ENCODE measurements at regions not wholly inside any gene's neighbourhood (a gene's known extent, or its start where the extent isn't known, plus 50 kb on each side); places are given as distances from the start of the nearest gene placed in this dataset.
A peak's percentile ranks its signal among the peaks of the same experiment; 100 is the strongest.

DNA sequence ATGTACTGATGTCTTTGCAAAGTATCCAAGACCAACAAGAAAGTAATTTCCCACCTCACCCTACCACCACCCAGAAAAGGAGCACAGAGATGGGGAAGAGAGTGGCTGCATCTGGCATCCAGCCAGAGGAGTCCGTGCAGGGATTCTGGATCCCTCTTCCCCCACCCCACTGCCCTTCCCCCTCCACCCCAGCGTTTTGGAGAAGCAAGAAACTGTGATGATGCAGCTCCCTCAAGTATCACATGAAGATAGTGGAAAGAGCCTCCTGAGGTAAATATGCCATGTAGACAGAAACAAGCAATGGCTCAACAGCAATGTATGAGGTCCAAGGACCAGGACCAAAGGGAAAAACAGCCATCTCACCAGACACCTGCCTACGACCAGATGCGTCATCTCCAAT, 153.8 kb downstream of the DEPDC1B start:
- intact Hi-C loops (cut with DNase I) = no loop called here
- peak; percentile 21 for DNase-seq

DNA sequence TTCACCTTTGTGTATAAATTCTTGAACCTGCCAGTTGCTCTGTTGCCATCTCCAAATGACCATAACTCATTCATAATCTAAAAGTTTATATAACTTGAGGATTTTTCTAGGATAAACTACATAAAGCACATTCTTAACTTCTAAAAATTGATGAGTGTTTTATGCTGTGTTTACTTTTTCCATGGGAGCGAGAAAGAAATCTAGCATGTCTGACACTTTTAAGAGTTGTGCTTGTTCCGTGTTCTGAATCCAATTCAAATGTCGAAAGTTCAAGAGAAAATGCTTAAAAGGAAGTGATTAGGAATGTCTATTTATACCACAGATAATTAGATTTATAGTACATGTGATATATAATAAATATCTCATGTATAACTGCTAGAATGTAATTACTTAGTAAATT, 154.4 kb downstream of the DEPDC1B start:
- no peak overlapping the region for H3K4me3 ChIP-seq
- no peak for DNase-seq
- intact Hi-C loops (cut with DNase I) = no loop called here
- TF ChIP-seq, protein P1, sequence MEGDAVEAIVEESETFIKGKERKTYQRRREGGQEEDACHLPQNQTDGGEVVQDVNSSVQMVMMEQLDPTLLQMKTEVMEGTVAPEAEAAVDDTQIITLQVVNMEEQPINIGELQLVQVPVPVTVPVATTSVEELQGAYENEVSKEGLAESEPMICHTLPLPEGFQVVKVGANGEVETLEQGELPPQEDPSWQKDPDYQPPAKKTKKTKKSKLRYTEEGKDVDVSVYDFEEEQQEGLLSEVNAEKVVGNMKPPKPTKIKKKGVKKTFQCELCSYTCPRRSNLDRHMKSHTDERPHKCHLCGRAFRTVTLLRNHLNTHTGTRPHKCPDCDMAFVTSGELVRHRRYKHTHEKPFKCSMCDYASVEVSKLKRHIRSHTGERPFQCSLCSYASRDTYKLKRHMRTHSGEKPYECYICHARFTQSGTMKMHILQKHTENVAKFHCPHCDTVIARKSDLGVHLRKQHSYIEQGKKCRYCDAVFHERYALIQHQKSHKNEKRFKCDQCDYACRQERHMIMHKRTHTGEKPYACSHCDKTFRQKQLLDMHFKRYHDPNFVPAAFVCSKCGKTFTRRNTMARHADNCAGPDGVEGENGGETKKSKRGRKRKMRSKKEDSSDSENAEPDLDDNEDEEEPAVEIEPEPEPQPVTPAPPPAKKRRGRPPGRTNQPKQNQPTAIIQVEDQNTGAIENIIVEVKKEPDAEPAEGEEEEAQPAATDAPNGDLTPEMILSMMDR (IDR thresholded peaks at IDR 0.05) = no peak
- H3K27me3 ChIP-seq = no peaks in the 10 kb centered on the region
- H3K9me3 ChIP-seq = no peaks in the 10 kb centered on the region
- H3K27ac ChIP-seq = no peak overlapping the region
- H3K4me1 ChIP-seq = no peaks in the 10 kb centered on the region
- H3K36me3 ChIP-seq = no peaks in the 10 kb centered on the region
- no peak overlapping the region for H3K9ac ChIP-seq (ENCODE audit: low read depth in 2 of 2, low read length in 2 of 2)

More for the DNA sequence above, 153.8 kb downstream of the DEPDC1B start:
- Histone ChIP-seq H3K4me1 (no peaks in the 10 kb centered on the region), H3K9me3 (no peaks in the 10 kb centered on the region), H3K27me3 (no peaks in the 10 kb centered on the region), H3K9ac (ENCODE audit: low read depth in 2 of 2, low read length in 2 of 2) (no peak overlapping the region), H3K36me3 (no peaks in the 10 kb centered on the region), H3K4me3 (no peak overlapping the region), H3K27ac (no peak overlapping the region)
- TF ChIP-seq, protein P1 (IDR thresholded peaks at IDR 0.05) = no peak

DNA sequence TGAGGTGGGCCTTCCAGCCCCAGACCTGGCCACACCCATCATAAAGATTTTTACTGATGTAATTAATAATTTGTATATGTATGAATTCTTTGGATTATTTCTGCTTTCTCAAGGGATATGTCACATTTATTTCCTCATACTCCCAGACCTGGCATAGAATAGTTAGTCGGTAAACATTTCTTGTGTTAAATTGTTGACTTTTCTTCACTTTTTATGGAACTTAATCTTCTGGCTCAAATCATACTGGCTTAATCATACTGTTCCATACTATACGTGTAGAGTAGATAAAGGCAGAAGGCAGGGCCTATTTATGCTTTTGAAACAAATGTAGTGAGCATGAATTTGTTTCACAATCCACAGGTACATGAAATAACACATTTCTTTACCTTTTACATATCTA, 155.8 kb downstream of the DEPDC1B start:
- H3K27ac ChIP-seq = no peak overlapping the region

DNA sequence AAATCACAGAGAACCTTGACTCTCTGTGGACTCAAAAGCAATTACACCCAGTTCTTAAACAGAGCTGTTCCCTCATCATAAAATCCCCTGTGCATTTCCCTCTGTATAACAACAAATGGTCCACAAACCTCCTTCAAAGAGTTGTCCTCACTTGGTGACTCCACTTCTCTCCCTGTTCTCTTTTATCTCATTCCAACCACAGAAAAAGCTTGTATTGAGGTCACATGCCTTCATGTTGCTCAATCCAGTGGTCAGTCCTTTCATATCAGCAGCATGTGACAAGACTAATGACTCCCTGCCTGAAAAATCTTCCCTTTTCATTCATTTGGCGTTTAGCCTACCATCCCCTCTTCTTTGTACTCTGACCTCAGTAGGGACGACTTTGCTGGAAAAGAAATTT, 158.0 kb downstream of the DEPDC1B start:
- TF ChIP-seq, protein P1 (IDR thresholded peaks at IDR 0.05) = no peak
- H3K4me1 ChIP-seq = no peaks in the 10 kb centered on the region
- no peaks in the 10 kb centered on the region for H3K36me3 ChIP-seq
- intact Hi-C loops (cut with DNase I) = no loop called here
- H3K9ac ChIP-seq (ENCODE audit: low read depth in 2 of 2, low read length in 2 of 2) = no peak overlapping the region
- no peak overlapping the region for H3K4me3 ChIP-seq
- H3K9me3 ChIP-seq = no peaks in the 10 kb centered on the region
- DNase-seq = no peak
- H3K27ac ChIP-seq = no peak overlapping the region
- H3K27me3 ChIP-seq = no peaks in the 10 kb centered on the region

More for the DNA sequence above, 155.8 kb downstream of the DEPDC1B start:
- no peaks in the 10 kb centered on the region for H3K4me1 ChIP-seq
- H3K9ac ChIP-seq (ENCODE audit: low read depth in 2 of 2, low read length in 2 of 2) = no peak overlapping the region
- DNase-seq = no peak
- intact Hi-C loops (cut with DNase I) = no loop called here
- H3K9me3 ChIP-seq = no peaks in the 10 kb centered on the region
- H3K36me3 ChIP-seq = no peaks in the 10 kb centered on the region
- TF ChIP-seq, protein P1 (IDR thresholded peaks at IDR 0.05) = no peak
- H3K4me3 ChIP-seq = no peak overlapping the region
- no peaks in the 10 kb centered on the region for H3K27me3 ChIP-seq

DNA sequence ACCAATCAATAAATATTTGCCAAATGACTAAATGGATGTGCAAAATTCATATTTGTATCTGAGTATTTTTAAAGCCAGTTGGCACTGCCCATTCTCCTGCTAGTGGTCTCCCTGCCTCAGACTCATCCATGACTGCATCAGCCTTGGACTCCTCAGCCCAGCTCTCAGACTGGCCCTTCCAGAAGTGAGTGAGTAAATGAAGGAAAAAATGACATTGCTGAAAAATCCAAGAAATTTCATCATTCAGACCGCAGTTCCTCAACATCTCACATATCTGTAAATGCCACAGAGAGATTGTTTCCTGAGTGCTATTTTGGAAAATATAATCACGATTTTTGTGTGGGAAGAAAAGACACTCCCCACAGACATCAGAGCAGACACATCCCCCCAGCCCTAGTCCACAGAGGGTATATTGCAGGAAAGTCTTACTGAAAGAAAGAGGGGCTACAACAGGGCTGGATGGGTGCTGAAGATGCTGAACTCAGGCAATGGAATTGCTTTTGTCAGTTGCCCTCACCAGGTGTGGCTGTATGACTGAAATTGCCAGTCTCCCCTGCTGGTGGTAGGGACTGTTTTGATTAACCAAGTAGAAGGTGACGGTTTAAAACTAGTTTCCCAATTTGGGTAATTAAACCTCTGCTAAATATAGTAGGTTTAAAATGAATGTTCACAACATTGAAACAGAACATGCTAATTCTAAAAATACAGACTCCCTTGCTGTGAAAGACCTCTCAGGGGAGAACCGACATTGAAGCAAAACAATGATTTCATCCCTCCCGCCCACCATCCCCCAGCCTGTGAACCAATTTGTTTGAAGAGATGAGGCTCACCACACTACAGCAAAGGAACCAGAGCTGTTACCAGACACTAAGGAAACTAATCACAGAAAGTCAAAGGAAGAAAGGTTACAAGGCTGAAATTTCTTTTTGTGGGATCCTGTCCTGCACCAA, 158.8 kb downstream of the DEPDC1B start:
- Histone ChIP-seq H3K4me3 (no peak overlapping the region), H3K4me1 (no peaks in the 10 kb centered on the region), H3K36me3 (no peaks in the 10 kb centered on the region), H3K27ac (no peak overlapping the region), H3K27me3 (no peaks in the 10 kb centered on the region), H3K9me3 (no peaks in the 10 kb centered on the region), H3K9ac (ENCODE audit: low read depth in 2 of 2, low read length in 2 of 2) (no peak overlapping the region)
- TF ChIP-seq, protein P1 (IDR thresholded peaks at IDR 0.05) = no peak
- intact Hi-C loops (cut with DNase I) = no loop called here
- no peak for DNase-seq

Measured in colonic mucosa (tissue), 4 donors.